ENCODE measurements at regions not wholly inside any gene's neighbourhood (a gene's known extent, or its start where the extent isn't known, plus 50 kb on each side); places are given as distances from the start of the nearest gene placed in this dataset.

- no peak for DNase-seq (ENCODE audit: low spot score)
- no peak for TF ChIP-seq CTCF (IDR thresholded peaks at IDR 0.05; ENCODE audit: extremely low read depth, insufficient read depth, missing control alignments)
- in situ Hi-C loops (cut with MboI; ENCODE audit: low pct_unique_long_range_greater_than_20kb, low sequenced_read_pairs, unreplicated experiment) = no loop called here
Observed at GRCh38 chr13:65763811-65764210, 1466.3 kb downstream of the PCDH9 start.

- in situ Hi-C loops (cut with MboI; ENCODE audit: low pct_unique_long_range_greater_than_20kb, low sequenced_read_pairs, unreplicated experiment) = no loop called here
- no peak for DNase-seq (ENCODE audit: low spot score)
Observed at GRCh38 chr13:65762012-65762411, 1468.1 kb downstream of the PCDH9 start.

GRCh38 chr13:65756071-65756671 is 1474.0 kb downstream of the PCDH9 start:
- in situ Hi-C loops (cut with MboI; ENCODE audit: low pct_unique_long_range_greater_than_20kb, low sequenced_read_pairs, unreplicated experiment) = no loop called here
- no peak for TF ChIP-seq CTCF (IDR thresholded peaks at IDR 0.05; ENCODE audit: extremely low read depth, insufficient read depth, missing control alignments)
- no peak for DNase-seq (ENCODE audit: low spot score)

More at GRCh38 chr13:65762012-65762411, 1468.1 kb downstream of the PCDH9 start:
- no peak for TF ChIP-seq CTCF (IDR thresholded peaks at IDR 0.05; ENCODE audit: extremely low read depth, insufficient read depth, missing control alignments)

GRCh38 chr13:65748227-65748626 is 1481.9 kb downstream of the PCDH9 start:
- no peak for DNase-seq (ENCODE audit: low spot score)
- no peak for TF ChIP-seq CTCF (IDR thresholded peaks at IDR 0.05; ENCODE audit: extremely low read depth, insufficient read depth, missing control alignments)
- in situ Hi-C loops (cut with MboI; ENCODE audit: low pct_unique_long_range_greater_than_20kb, low sequenced_read_pairs, unreplicated experiment) = no loop called here

- no peak for DNase-seq (ENCODE audit: low spot score)
- in situ Hi-C loops (cut with MboI; ENCODE audit: low pct_unique_long_range_greater_than_20kb, low sequenced_read_pairs, unreplicated experiment) = no loop called here
- no peak for TF ChIP-seq CTCF (IDR thresholded peaks at IDR 0.05; ENCODE audit: extremely low read depth, insufficient read depth, missing control alignments)
Observed at GRCh38 chr13:65746406-65746921, 1483.7 kb downstream of the PCDH9 start.

- no peak for DNase-seq (ENCODE audit: low spot score)
- TF ChIP-seq CTCF (IDR thresholded peaks at IDR 0.05; ENCODE audit: extremely low read depth, insufficient read depth, missing control alignments) = no peak
- in situ Hi-C loops (cut with MboI; ENCODE audit: low pct_unique_long_range_greater_than_20kb, low sequenced_read_pairs, unreplicated experiment) = no loop called here
Observed at GRCh38 chr13:65744836-65745235, 1485.3 kb downstream of the PCDH9 start.

Measured in GM13977 (cell line).